Common myeloid progenitor, CD34-positive (primary cell): ENCODE measurements at regions not wholly inside any gene's neighbourhood (a gene's known extent, or its start where the extent isn't known, plus 50 kb on each side); places are given as distances from the start of the nearest gene placed in this dataset.
"Not testable (repeated sequence)": the region's sequence is repeated elsewhere in the genome, so short reads cannot be mapped to it uniquely, and the experiment has no call there.

ENCODE experiments used
- CTCF ChIA-PET: fragments of 350-600 bp; sonication (Branson Sonifier 250); formaldehyde crosslinking; loops from one replicate; lab custom pipeline; 2021; ENCODE audit warnings: antibody characterized with exemption; lab: Charles Lee
- POLR2A ChIA-PET: fragments of 350-600 bp; sonication (Branson Sonifier 250); formaldehyde crosslinking; loops from one replicate; lab custom pipeline; 2021; ENCODE audit warnings: antibody characterized with exemption; lab: Charles Lee
- DNase-seq, 3 donors: peaks; one replicate each; pipeline versions ENCODE4 v3.0.0 to v3.0.0-alpha.2; 2013
- H3K27ac ChIP-seq, 2 experiments: 1 replicate in 1 of 2; 2 replicates in 1 of 2; pipeline ENCODE4 v1.7.0; 2013; ENCODE audit warnings: inconsistent platforms in 2 of 2, low read length in 2 of 2, mild to moderate bottlenecking in 2 of 2, low read depth in 1 of 2, moderate library complexity in 1 of 2; ENCODE audit not compliant: severe bottlenecking in 2 of 2, insufficient read depth in 1 of 2, poor library complexity in 1 of 2
- H3K27me3 ChIP-seq, 5 experiments: replicated peaks in 2 of 5; 1 replicate in 3 of 5; 2 replicates in 2 of 5; pipeline versions ENCODE4 v1.6.1 to v1.7.0; 2013; ENCODE audit warnings: low read length in 4 of 5, mild to moderate bottlenecking in 2 of 5, moderate library complexity in 2 of 5, inconsistent platforms in 1 of 5; ENCODE audit not compliant: insufficient read depth in 5 of 5, control insufficient read depth in 4 of 5
- H3K36me3 ChIP-seq, 4 experiments: 1 replicate in 2 of 4; 2 replicates in 2 of 4; pipeline versions ENCODE4 v1.6.1 to v1.7.0; 2013; ENCODE audit warnings: low read length in 3 of 4, control low read depth in 1 of 4, mild to moderate bottlenecking in 1 of 4; ENCODE audit not compliant: control insufficient read depth in 4 of 4, insufficient read depth in 4 of 4
- H3K4me1 ChIP-seq, 4 experiments: 1 replicate in 3 of 4; 2 replicates in 1 of 4; pipeline versions ENCODE4 v1.6.1 to v1.7.1; 2013; ENCODE audit warnings: low read length in 3 of 4, mild to moderate bottlenecking in 3 of 4, control low read depth in 1 of 4, inconsistent platforms in 1 of 4, moderate library complexity in 1 of 4; ENCODE audit not compliant: control insufficient read depth in 4 of 4, insufficient read depth in 4 of 4; ENCODE audit errors: control extremely low read depth in 1 of 4
- H3K4me3 ChIP-seq, 7 experiments: 1 replicate in 4 of 7; 2 replicates in 3 of 7; pipeline versions ENCODE4 v1.5.1 to v1.7.0; 2013; ENCODE audit warnings: mild to moderate bottlenecking in 7 of 7, low read length in 6 of 7, moderate library complexity in 6 of 7, inconsistent platforms in 2 of 7, low read depth in 2 of 7, control low read depth in 1 of 7; ENCODE audit not compliant: insufficient read depth in 4 of 7, control insufficient read depth in 1 of 7; ENCODE audit errors: extremely low read depth in 1 of 7
- H3K9me3 ChIP-seq, 5 experiments: 1 replicate in 4 of 5; 2 replicates in 1 of 5; pipeline versions ENCODE4 v1.6.1 to v1.7.1; 2013; ENCODE audit warnings: low read length in 4 of 5, mild to moderate bottlenecking in 2 of 5, inconsistent platforms in 1 of 5, low read depth in 1 of 5, moderate library complexity in 1 of 5; ENCODE audit not compliant: control insufficient read depth in 4 of 5, insufficient read depth in 2 of 5; ENCODE audit errors: control extremely low read depth in 1 of 5
- WGBS: methylation state at CpG from one replicate; pipeline ENCODE4 v1.1.5; 2013; ENCODE audit not compliant: insufficient coverage; 5-methylcytosine and 5-hydroxymethylcytosine counted together

GRCh38 chr5:105865834-105866233, 1804.9 kb downstream of the EFNA5 start:
- Histone ChIP-seq H3K4me3 (no peak overlapping the region), H3K9me3 (no peaks in the 10 kb centered on the region), H3K27ac (no peak overlapping the region), H3K36me3 (no peaks in the 10 kb centered on the region), H3K4me1 (no peaks in the 10 kb centered on the region), H3K27me3 (no peaks in the 10 kb centered on the region)
- no CpG with 5 or more reads among the region's 1 CpG for WGBS
- POLR2A ChIA-PET: no interaction called here
- CTCF ChIA-PET: no interaction called here
- no peak for DNase-seq

GRCh38 chr5:105859350-105859749, 1811.4 kb downstream of the EFNA5 start:
- 94% methylated on average over 17 of the region's 33 CpGs for WGBS
- DNase-seq, H3K4me3 ChIP-seq, H3K9me3 ChIP-seq, H3K4me1 ChIP-seq, H3K36me3 ChIP-seq, CTCF ChIA-PET, POLR2A ChIA-PET, H3K27me3 ChIP-seq, H3K27ac ChIP-seq: not testable (repeated sequence)

- DNase-seq: no peak
- Histone ChIP-seq H3K4me3 (no peak overlapping the region), H3K36me3 (no peaks in the 10 kb centered on the region), H3K9me3 (no peaks in the 10 kb centered on the region), H3K27ac (no peak overlapping the region), H3K4me1 (no peaks in the 10 kb centered on the region), H3K27me3 (no peaks in the 10 kb centered on the region)
- CTCF ChIA-PET: no interaction called here
- POLR2A ChIA-PET: no interaction called here
- 100% methylated on average over 1 of the region's 1 CpG for WGBS
These were observed 1821.0 kb downstream of the EFNA5 start for GRCh38 chr5:105849701-105850100.

GRCh38 chr5:105840800-105841199, 1829.9 kb downstream of the EFNA5 start:
- WGBS: 83% methylated on average over 2 of the region's 3 CpGs
- H3K9me3 ChIP-seq: peaks cover 0 to 2% (median 0%) of the 10 kb centered on the region in 5 experiments
- no peak overlapping the region for H3K27ac ChIP-seq
- ChIA-PET CTCF (no interaction called here), POLR2A (no interaction called here)
- no peaks in the 10 kb centered on the region for H3K27me3 ChIP-seq
- H3K4me3 ChIP-seq: no peak overlapping the region
- no peaks in the 10 kb centered on the region for H3K4me1 ChIP-seq
- no peak for DNase-seq
- no peaks in the 10 kb centered on the region for H3K36me3 ChIP-seq

GRCh38 chr5:105836887-105837286, 1833.8 kb downstream of the EFNA5 start:
- Histone ChIP-seq H3K4me1 (no peaks in the 10 kb centered on the region), H3K36me3 (no peaks in the 10 kb centered on the region), H3K27me3 (no peaks in the 10 kb centered on the region), H3K27ac (no peak overlapping the region), H3K4me3 (no peak overlapping the region), H3K9me3 (peaks cover 0 to 2% (median 0%) of the 10 kb centered on the region in 5 experiments)
- WGBS: 100% methylated on average over 1 of the region's 1 CpG
- POLR2A ChIA-PET: no interaction called here
- no peak for DNase-seq
- CTCF ChIA-PET: no interaction called here

- H3K9me3 ChIP-seq: peaks cover 0 to 2% (median 0%) of the 10 kb centered on the region in 5 experiments
- no peak overlapping the region for H3K4me3 ChIP-seq
- H3K27ac ChIP-seq: no peak overlapping the region
- POLR2A ChIA-PET: no interaction called here
- H3K4me1 ChIP-seq: no peaks in the 10 kb centered on the region
- no peaks in the 10 kb centered on the region for H3K27me3 ChIP-seq
- no peak for DNase-seq
- no peaks in the 10 kb centered on the region for H3K36me3 ChIP-seq
- CTCF ChIA-PET: no interaction called here
These were observed 1834.5 kb downstream of the EFNA5 start for GRCh38 chr5:105836268-105836667.

- ChIA-PET CTCF (no interaction called here), POLR2A (no interaction called here)
- H3K27ac ChIP-seq: no peak overlapping the region
- no peak for DNase-seq
- no peaks in the 10 kb centered on the region for H3K4me1 ChIP-seq
- no peaks in the 10 kb centered on the region for H3K36me3 ChIP-seq
- no peaks in the 10 kb centered on the region for H3K27me3 ChIP-seq
- 100% methylated on average over 1 of the region's 1 CpG for WGBS
- no peak overlapping the region for H3K4me3 ChIP-seq
- H3K9me3 ChIP-seq: no peaks in the 10 kb centered on the region
These were observed 1841.9 kb downstream of the EFNA5 start for GRCh38 chr5:105828821-105829220.
